ENCODE measurements at regions not wholly inside any gene's neighbourhood (a gene's known extent, or its start where the extent isn't known, plus 50 kb on each side); places are given as distances from the start of the nearest gene placed in this dataset.

GRCh38 chr2:83517727-83518368 is 941.2 kb downstream of the SUCLG1 start:
- in situ Hi-C loops (cut with HindIII; ENCODE audit: low pct_unique_long_range_greater_than_20kb, low sequenced_read_pairs) = no loop called here

GRCh38 chr2:83516503-83516902 is 942.6 kb downstream of the SUCLG1 start:
- CTCF ChIA-PET = no interaction called here
- no peaks in the 10 kb centered on the region for H3K4me1 ChIP-seq (ENCODE audit: control insufficient read depth, insufficient read depth, low read length)
- in situ Hi-C loops (cut with HindIII; ENCODE audit: low pct_unique_long_range_greater_than_20kb, low sequenced_read_pairs) (no loop called here), intact Hi-C loops (cut with micrococcal nuclease; ENCODE audit: unreplicated experiment) (no loop called here)
- no peak for DNase-seq (ENCODE audit: low read depth, low spot score)
- no peak overlapping the region for H3K27ac ChIP-seq (ENCODE audit: low read length)
- no peak for ATAC-seq
- no peaks in the 10 kb centered on the region for H3K36me3 ChIP-seq (ENCODE audit: control insufficient read depth, insufficient read depth, low read length)
- POLR2A ChIA-PET = no interaction called here
- H3K4me3 ChIP-seq (ENCODE audit: low read depth in 2 of 2, low read length in 2 of 2) = no peak overlapping the region
- no peaks in the 10 kb centered on the region for H3K27me3 ChIP-seq (ENCODE audit: control insufficient read depth, insufficient read depth, low read length)
- H3K9me3 ChIP-seq (ENCODE audit: control insufficient read depth, insufficient read depth, low read depth, low read length) = no peaks in the 10 kb centered on the region
- BruUV-seq (replicated peaks) = no TSS peak
- TF ChIP-seq REST (IDR thresholded peaks at IDR 0.05; ENCODE audit: insufficient read depth in 1 of 2, low read depth in 2 of 2, low read length in 1 of 2) (no peak), POLR2AphosphoS5 (IDR thresholded peaks at IDR 0.05; ENCODE audit: low read depth, low read length) (no peak), CTCF (IDR thresholded peaks at IDR 0.05) (peak; percentile 2; the same call in 1 of the 2 replicates), TCF7L2 (IDR thresholded peaks at IDR 0.05; ENCODE audit: low read depth, low read length) (no peak), SIN3A (IDR thresholded peaks at IDR 0.05; ENCODE audit: borderline replicate concordance, insufficient read depth, low read depth, low read length) (no peak)

More at GRCh38 chr2:83517727-83518368, 941.2 kb downstream of the SUCLG1 start:
- ChIA-PET CTCF (no interaction called here), POLR2A (interaction anchor here (0.5 kb wide), 1 partner anchor 41 kb away, joined by 5 read pairs; no protein-coding TSS in a partner anchor)
- DNase-seq (ENCODE audit: low read depth, low spot score) = no peak
- TF ChIP-seq REST (IDR thresholded peaks at IDR 0.05; ENCODE audit: insufficient read depth in 1 of 2, low read depth in 2 of 2, low read length in 1 of 2) (no peak), POLR2AphosphoS5 (IDR thresholded peaks at IDR 0.05; ENCODE audit: low read depth, low read length) (no peak), SIN3A (IDR thresholded peaks at IDR 0.05; ENCODE audit: borderline replicate concordance, insufficient read depth, low read depth, low read length) (no peak), TCF7L2 (IDR thresholded peaks at IDR 0.05; ENCODE audit: low read depth, low read length) (no peak), CTCF (IDR thresholded peaks at IDR 0.05) (no peak)
- no TSS peak for BruUV-seq (replicated peaks)
- Histone ChIP-seq H3K36me3 (ENCODE audit: control insufficient read depth, insufficient read depth, low read length) (no peaks in the 10 kb centered on the region), H3K27ac (ENCODE audit: low read length) (no peak overlapping the region), H3K27me3 (ENCODE audit: control insufficient read depth, insufficient read depth, low read length) (no peaks in the 10 kb centered on the region), H3K4me3 (ENCODE audit: low read depth in 2 of 2, low read length in 2 of 2) (no peak overlapping the region), H3K4me1 (ENCODE audit: control insufficient read depth, insufficient read depth, low read length) (no peaks in the 10 kb centered on the region), H3K9me3 (ENCODE audit: control insufficient read depth, insufficient read depth, low read depth, low read length) (no peaks in the 10 kb centered on the region)
- intact Hi-C loops (cut with micrococcal nuclease; ENCODE audit: unreplicated experiment) = no loop called here
- ATAC-seq = no peak

Data from Panc1 (cell line).